Activated CD4-positive, alpha-beta memory T cell treated with anti-CD3 and anti-CD28 coated beads for 36 hours (primary cell): ENCODE measurements at regions not wholly inside any gene's neighbourhood (a gene's known extent, or its start where the extent isn't known, plus 50 kb on each side); places are given as distances from the start of the nearest gene placed in this dataset.
A peak's percentile ranks its signal among the peaks of the same experiment; 100 is the strongest.

Experiments used
- CTCF ChIA-PET: fragments of 350-600 bp; sonication (Branson Sonifier 250); formaldehyde crosslinking; loops from one replicate; lab custom pipeline; 2021; ENCODE audit warnings: antibody characterized with exemption, inconsistent platforms; lab: Charles Lee
- POLR2A ChIA-PET: fragments of 350-600 bp; sonication (Branson Sonifier 250); formaldehyde crosslinking; loops from one replicate; lab custom pipeline; 2021; ENCODE audit warnings: antibody characterized with exemption; lab: Charles Lee
- DNase-seq: peaks from one replicate; pipeline ENCODE4 v3.0.0-alpha.2; 2020
- H3K27ac Mint-ChIP-seq: one replicate; pipeline ENCODE4 v1.8.0; 2021; ENCODE audit warnings: mixed read lengths
- H3K27me3 Mint-ChIP-seq: one replicate; pipeline ENCODE4 v1.8.0; 2021; ENCODE audit warnings: mixed read lengths
- H3K36me3 Mint-ChIP-seq: one replicate; pipeline ENCODE4 v1.8.0; 2021; ENCODE audit warnings: mixed read lengths
- H3K4me1 Mint-ChIP-seq: one replicate; pipeline ENCODE4 v1.8.0; 2021; ENCODE audit warnings: low read depth, mixed read lengths
- H3K4me3 Mint-ChIP-seq: one replicate; pipeline ENCODE4 v1.8.0; 2021; ENCODE audit warnings: mild to moderate bottlenecking, mixed read lengths
- H3K9me3 Mint-ChIP-seq: one replicate; pipeline ENCODE4 v1.8.0; 2021; ENCODE audit warnings: mixed read lengths
- intact Hi-C: fragments of 100-400 bp; cut with micrococcal nuclease; formaldehyde crosslinking; loops from one replicate; pipeline ENCODE4 v1.15.1; 2023

GRCh38 chr1:19009126-19009881 is 52.8 kb upstream of the IFFO2 start:
- intact Hi-C loops = no loop called here
- Mint-ChIP-seq H3K4me3 (no peak overlapping the region), H3K9me3 (no peaks in the 10 kb centered on the region), H3K27me3 (peaks cover 5% of the 10 kb centered on the region), H3K36me3 (no peaks in the 10 kb centered on the region), H3K4me1 (peaks cover 41% of the 10 kb centered on the region), H3K27ac (peak overlapping the region; percentile 38)
- DNase-seq = no peak
- POLR2A ChIA-PET = interaction anchor here (1.5 kb wide), 1 partner anchor 52 kb away, joined by 4 read pairs; no protein-coding TSS in a partner anchor
- CTCF ChIA-PET = interaction anchor here (1.0 to 3.4 kb wide), 4 partner anchors 54 to 102 kb away, joined by 3 to 10 read pairs (median 3); no protein-coding TSS in a partner anchor

- Mint-ChIP-seq H3K9me3 (no peaks in the 10 kb centered on the region), H3K36me3 (no peaks in the 10 kb centered on the region), H3K4me1 (peaks cover 51% of the 10 kb centered on the region), H3K27me3 (peaks cover 5% of the 10 kb centered on the region), H3K27ac (no peak overlapping the region), H3K4me3 (no peak overlapping the region)
- CTCF ChIA-PET = interaction anchor here (1.1 kb wide), 1 partner anchor 84 kb away, joined by 3 read pairs; no protein-coding TSS in a partner anchor
- POLR2A ChIA-PET = no interaction called here
- DNase-seq = no peak
- intact Hi-C loops = no loop called here
Measured at GRCh38 chr1:19007491-19008441, 51.3 kb upstream of the IFFO2 start.

DNA sequence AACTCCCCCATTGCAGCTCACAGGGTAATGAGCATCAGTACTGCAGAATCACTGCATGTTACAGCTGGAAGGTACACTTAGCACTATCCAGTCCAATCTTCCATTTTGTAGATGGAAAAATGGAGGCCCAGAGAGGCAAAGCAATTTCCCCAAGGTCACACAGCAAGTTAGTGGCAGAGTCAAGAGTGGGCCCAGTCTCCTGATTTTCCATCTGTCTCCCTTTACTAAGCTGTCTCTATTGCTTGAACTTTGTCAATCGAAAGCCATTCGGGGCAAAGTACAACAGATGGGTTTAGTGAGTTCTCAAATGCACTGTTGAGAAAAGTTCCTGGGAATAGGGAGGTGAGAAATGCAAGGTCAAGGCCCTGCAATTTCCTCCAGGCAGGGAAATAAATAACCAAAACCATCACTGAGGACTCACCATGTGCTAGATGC is 50.4 kb upstream of the IFFO2 start:
- Mint-ChIP-seq H3K4me3 (no peak overlapping the region), H3K4me1 (peaks cover 46% of the 10 kb centered on the region), H3K27me3 (peaks cover 5% of the 10 kb centered on the region), H3K27ac (no peak overlapping the region), H3K36me3 (peaks cover 3% of the 10 kb centered on the region), H3K9me3 (peaks cover 5% of the 10 kb centered on the region)
- no peak for DNase-seq
- ChIA-PET POLR2A (no interaction called here), CTCF (interaction anchor here (1.1 kb wide), 1 partner anchor 83 kb away, joined by 3 read pairs; no protein-coding TSS in a partner anchor)
- intact Hi-C loops = no loop called here
